ENCODE measurements at regions not wholly inside any gene's neighbourhood (a gene's known extent, or its start where the extent isn't known, plus 50 kb on each side); places are given as distances from the start of the nearest gene placed in this dataset.

DNA sequence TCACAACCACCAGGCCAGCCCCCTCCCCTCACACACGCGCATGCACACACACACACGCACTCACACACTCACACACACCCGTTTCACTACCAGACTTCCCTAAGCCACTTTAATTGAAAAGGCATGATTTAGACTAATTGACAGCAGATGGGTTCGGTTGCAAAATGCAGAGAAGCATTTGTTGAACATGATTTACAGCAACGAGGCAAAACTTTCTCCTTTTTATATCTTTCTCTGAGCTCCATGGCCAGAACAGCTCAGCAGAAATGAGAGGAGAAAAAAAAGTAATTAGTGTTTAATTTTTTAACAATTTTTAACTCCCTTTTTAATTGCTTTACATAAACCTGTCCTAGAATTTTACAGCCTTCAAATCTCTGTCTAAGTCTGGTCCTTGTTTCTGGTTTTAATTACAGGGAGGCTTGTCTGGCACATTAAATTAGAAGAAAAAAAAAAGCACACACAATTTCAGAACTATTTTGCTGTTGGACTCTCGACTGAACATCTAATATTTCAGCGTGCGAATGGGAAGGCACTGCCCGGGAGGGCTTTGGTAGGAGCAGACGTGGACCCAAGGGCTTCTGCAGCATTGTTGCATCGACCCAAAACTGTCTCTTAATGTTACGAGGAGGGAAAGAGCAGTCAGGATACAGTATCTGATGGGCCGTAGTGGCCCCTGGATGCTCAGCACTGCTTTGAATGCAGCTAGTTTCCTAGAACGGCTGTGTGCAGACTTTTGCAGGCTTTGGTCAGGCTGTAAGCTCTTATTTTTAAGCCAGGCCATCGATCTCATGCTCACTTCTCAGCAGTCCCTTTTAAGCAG is 255.9 kb downstream of the SOX9 start:
- DNase-seq (ENCODE audit: low spot score) (no peak), ATAC-seq (ENCODE audit: low FRiP score) (no peak)
- TF ChIP-seq, protein P1, sequence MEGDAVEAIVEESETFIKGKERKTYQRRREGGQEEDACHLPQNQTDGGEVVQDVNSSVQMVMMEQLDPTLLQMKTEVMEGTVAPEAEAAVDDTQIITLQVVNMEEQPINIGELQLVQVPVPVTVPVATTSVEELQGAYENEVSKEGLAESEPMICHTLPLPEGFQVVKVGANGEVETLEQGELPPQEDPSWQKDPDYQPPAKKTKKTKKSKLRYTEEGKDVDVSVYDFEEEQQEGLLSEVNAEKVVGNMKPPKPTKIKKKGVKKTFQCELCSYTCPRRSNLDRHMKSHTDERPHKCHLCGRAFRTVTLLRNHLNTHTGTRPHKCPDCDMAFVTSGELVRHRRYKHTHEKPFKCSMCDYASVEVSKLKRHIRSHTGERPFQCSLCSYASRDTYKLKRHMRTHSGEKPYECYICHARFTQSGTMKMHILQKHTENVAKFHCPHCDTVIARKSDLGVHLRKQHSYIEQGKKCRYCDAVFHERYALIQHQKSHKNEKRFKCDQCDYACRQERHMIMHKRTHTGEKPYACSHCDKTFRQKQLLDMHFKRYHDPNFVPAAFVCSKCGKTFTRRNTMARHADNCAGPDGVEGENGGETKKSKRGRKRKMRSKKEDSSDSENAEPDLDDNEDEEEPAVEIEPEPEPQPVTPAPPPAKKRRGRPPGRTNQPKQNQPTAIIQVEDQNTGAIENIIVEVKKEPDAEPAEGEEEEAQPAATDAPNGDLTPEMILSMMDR (IDR thresholded peaks at IDR 0.05), result no peak

DNA sequence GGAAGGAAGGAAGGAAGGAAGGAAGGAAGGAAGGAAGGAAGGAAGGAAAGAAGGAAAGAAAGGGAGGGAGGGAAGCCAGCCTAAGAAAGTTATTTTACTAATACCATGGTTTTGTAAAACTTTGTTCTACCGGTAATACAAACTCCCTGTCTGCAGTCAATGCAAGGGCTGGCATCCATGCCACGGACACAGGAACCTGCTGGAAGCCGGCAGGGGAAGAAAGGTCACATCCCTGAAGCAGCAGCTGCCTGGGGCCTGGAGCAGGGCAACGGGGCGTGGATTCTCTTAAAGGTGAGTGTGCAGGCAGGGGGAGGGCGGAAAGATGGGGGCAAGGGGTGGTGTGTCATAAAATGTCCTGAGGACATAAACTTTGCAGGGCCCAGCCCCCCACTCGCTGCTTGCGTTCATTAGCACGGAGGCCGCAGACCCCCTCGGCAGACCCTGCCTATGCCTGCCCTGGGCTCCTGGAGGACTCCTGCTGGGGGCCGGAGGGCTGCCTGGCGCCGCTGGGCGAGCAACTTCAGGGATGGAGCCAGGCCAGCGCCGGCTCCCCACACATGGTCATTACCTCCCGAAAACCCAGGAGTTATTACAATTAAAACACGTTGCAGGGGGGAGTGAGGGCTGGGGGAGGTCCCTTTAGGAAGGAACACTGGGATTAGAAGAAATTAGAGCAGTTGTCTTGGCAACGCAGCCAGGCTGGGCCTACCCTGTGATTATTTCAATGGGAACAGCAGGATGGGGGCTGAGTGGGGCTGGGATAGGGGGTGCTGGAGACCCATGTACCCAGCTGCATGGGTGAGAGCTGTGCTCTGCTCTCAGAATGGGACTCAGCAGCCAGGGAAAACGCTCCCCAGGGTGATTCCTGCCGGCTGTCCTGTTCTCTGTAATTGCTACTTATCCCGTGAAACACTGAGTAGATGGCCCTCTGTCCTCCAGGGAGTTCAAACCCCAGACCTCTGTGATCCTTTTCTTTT is 257.9 kb downstream of the SOX9 start:
- no peak for DNase-seq (ENCODE audit: low spot score)
- TF ChIP-seq, protein P1 (IDR thresholded peaks at IDR 0.05), result no peak
- ATAC-seq (ENCODE audit: low FRiP score), result no peak

DNA sequence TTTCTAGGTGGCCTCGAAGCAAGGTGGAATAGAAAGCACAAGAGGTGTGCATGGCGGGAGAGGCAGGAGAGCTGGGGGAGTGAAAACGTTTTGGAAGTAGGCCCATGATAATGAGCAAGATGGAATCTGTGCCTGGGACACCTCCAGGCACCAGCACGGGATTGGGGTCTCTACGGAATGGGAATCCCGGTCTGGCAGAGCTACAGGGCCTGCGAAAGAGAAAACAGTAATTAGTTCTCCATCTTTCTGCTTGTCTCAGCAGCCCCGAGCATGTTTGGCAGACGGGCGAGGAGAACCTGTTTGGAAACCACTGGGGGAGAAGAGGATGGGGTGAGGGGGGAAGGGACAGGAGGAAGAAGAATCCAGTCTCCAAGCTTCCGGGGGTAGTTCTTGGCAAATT is 258.7 kb downstream of the SOX9 start:
- DNase-seq (ENCODE audit: low spot score) (no peak), ATAC-seq (ENCODE audit: low FRiP score) (no peak)
- TF ChIP-seq, protein P1 (IDR thresholded peaks at IDR 0.05), result no peak

DNA sequence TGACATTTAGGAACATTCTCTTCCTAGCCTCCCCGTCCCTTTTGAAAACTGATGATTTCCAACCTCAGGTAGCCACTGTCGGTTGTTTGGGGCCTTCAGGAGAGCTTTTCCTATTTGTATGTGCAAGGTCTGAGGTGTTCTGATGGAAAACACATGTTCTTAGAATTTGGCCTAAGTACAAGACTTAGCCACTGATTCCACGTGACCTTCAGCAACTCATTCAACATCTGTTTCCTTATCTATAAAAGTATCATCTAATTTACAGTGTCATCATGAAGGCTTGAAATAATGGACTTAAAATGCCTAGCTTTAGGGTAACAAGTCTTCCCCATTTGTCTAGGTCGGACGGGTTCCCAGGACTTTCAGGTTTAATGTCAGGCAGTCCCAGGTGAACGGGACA is 259.3 kb downstream of the SOX9 start:
- ATAC-seq (ENCODE audit: low FRiP score), result no peak
- TF ChIP-seq, protein P1 (IDR thresholded peaks at IDR 0.05), result no peak
- DNase-seq (ENCODE audit: low spot score), result no peak

DNA sequence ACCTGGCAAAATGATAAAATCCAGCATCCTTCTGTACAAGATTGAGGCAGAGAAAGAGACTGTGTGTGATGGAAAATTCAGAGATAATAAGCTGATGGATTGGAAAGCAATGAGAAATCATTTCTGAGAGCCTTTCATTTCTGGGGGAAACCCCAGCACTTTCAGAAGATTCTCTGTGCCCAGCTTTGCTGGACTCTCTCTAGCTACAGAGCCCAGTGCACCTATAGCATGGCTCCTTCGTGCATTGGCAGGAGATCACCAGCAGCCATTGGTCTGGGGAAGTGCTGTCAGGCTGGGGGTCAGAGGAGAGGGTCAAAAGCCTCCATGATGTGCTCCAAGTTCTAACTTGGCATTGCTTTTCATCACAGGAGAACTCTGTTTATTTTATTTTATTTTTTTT is 259.9 kb downstream of the SOX9 start:
- DNase-seq (ENCODE audit: low spot score) (no peak), ATAC-seq (ENCODE audit: low FRiP score) (no peak)
- TF ChIP-seq, protein P1 (IDR thresholded peaks at IDR 0.05), result no peak

- TF ChIP-seq, protein P1 (IDR thresholded peaks at IDR 0.05), result no peak
- ATAC-seq (ENCODE audit: low FRiP score), result no peak
Measured at GRCh38 chr17:72381597-72382397, 261.0 kb downstream of the SOX9 start.

More at GRCh38 chr17:72381597-72382397, 261.0 kb downstream of the SOX9 start:
- DNase-seq (ENCODE audit: low spot score), result no peak
